GM12801 (cell line): ENCODE measurements at regions not wholly inside any gene's neighbourhood (a gene's known extent, or its start where the extent isn't known, plus 50 kb on each side); places are given as distances from the start of the nearest gene placed in this dataset.

Experiments used
- CTCF ChIP-seq: IDR thresholded peaks from one replicate; pipeline ENCODE4 v1.5.1; 2011; ENCODE audit warnings: control low read depth; ENCODE audit not compliant: insufficient read length; ENCODE audit errors: extremely low read depth

DNA sequence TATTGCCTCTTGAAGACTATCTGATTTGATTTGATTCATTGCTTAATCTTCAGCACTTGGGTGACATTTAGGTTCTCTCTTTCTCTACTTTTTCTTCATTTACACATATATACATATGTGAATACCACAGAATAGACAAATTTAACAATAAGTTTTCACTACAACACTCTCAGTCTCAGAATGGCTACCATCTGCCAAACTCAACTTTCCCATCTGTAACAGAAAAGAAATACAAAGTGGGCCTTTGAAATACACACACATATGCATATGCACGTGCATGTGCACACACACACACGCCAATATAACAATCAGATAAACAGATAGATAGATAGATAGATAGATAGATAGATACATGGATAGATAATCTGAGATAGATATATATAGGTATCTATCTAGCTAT lies 762.8 kb upstream of the NUDT12 start:
- TF ChIP-seq CTCF: no peak

DNA sequence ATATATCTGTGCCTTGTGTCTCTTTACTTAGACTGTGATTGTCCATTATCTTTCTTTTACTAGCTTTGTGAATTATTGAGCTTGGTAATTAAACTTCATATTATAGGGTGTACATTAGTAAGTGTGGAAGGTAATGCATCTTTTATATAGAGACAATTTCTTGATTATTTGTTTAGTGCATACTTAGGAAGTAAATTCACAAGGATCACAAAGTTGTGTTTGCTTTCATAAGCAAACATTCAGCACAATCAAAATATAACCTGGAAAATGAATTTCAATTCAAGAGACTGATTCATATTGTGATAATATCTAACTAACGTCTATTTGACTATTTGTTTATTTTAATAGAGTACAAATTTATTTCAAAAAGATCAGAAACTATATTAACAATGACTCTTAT lies 749.9 kb upstream of the NUDT12 start:
- TF ChIP-seq CTCF: no peak

GRCh38 chr5:104305602-104306001 lies 743.0 kb upstream of the NUDT12 start:
- TF ChIP-seq CTCF: no peak

GRCh38 chr5:104299998-104300706 lies 737.6 kb upstream of the NUDT12 start:
- TF ChIP-seq CTCF: no peak

DNA sequence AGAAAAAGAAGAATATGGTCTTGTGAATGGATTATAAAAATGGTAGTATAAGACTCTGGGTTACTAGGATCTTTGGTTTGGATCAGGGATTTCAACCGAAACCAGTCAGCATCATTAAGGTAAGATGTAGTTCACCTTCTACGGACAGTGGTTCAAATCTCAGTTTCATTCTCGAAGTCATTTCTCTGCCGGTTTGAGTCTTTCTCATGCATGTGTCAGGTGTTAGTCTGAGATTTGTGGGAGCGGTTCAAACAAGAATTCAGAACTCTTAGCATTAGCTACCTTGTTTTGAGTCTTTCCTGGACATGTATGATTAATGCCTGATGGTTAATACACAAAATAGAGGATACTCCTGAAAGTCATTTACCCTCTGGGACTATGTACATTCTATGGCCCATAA lies 735.9 kb upstream of the NUDT12 start:
- no peak for TF ChIP-seq CTCF

DNA sequence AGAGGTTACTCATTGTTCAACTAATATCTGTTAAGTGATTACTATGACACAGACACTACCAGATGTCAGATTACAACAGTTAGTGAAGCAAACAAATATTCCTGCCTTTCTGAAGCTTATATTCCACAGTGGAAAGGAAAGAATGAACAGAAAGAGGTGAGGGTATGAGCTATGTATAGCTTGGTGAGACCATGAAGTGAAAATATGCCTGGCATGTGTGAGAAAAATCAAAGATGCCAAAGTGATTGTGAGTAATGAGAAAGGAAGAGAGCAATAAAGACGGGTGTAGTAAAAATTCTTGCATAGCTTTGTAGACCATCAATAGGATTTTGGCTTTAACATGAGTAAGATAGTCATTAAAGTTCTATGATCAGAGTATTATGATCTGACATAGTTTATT lies 734.5 kb upstream of the NUDT12 start:
- no peak for TF ChIP-seq CTCF

DNA sequence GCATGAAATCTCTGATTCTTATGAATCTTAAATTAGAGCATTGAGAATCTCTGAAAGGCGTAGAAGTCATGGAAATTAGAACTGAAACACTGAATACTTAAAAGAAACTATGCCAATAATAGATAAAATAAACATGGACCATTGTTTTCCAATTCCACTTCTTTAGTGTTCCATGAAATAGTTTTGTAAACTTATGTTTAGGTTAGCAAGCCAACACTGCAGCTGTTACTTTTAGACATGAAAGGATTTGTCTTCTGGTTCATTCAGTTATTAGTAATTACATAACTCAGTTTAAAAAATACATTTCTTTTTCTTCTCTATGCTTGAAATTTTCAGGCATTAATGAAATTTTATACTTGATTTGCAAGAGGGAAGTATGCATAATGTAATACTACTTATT lies 733.4 kb upstream of the NUDT12 start:
- TF ChIP-seq CTCF: no peak

DNA sequence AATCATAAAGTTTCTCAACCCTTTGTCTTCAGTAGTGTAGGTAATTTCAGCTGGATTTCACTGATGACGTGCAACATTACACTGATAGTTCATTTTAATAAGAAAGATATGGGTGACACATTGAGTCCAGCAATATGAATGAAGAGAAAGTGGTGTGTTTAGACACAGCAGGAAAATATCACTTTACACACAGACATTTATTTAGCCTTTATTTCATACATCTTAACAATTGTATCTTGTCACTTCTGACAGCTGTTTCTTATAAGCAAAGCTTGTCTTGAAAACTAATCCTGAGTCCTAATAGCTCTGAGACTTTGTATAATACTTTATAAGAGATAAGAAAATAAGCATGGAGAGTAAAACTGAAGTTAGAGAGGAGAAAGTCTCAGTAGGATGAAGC lies 720.5 kb upstream of the NUDT12 start:
- no peak for TF ChIP-seq CTCF
